ENCODE measurements at regions not wholly inside any gene's neighbourhood (a gene's known extent, or its start where the extent isn't known, plus 50 kb on each side); places are given as distances from the start of the nearest gene placed in this dataset.

DNA sequence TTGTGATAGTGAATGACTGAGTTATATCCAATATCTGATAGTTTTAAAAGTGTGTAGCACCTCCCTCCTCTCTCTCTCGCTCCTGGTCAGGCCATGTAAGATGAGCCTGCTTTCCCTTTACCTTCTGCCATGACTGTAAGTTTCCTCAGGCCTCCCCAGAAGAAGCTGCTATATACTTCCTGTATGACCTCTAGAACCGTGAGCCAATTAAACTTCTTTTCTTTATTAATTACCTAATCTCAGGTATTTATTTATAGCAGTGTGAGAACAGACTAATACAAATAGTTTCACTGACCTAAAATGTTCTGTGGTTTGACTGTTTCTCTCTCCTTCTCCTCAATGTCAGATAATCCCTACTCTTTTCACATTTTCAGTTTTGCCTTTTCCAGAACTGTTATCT, 321.3 kb upstream of the MBL2 start:
- H3K4me1 Mint-ChIP-seq (ENCODE audit: unreplicated experiment): no peaks in the 10 kb centered on the region
- H3K9me3 Mint-ChIP-seq (ENCODE audit: unreplicated experiment): no peaks in the 10 kb centered on the region
- H3K27ac Mint-ChIP-seq (ENCODE audit: unreplicated experiment): no peak overlapping the region
- DNase-seq (ENCODE audit: low spot score): no peak
- H3K4me3 Mint-ChIP-seq (ENCODE audit: unreplicated experiment): no peak overlapping the region
- no peaks in the 10 kb centered on the region for H3K36me3 Mint-ChIP-seq (ENCODE audit: low read depth, unreplicated experiment)
- H3K27me3 Mint-ChIP-seq (ENCODE audit: unreplicated experiment): no peaks in the 10 kb centered on the region
- TF ChIP-seq, protein P1, sequence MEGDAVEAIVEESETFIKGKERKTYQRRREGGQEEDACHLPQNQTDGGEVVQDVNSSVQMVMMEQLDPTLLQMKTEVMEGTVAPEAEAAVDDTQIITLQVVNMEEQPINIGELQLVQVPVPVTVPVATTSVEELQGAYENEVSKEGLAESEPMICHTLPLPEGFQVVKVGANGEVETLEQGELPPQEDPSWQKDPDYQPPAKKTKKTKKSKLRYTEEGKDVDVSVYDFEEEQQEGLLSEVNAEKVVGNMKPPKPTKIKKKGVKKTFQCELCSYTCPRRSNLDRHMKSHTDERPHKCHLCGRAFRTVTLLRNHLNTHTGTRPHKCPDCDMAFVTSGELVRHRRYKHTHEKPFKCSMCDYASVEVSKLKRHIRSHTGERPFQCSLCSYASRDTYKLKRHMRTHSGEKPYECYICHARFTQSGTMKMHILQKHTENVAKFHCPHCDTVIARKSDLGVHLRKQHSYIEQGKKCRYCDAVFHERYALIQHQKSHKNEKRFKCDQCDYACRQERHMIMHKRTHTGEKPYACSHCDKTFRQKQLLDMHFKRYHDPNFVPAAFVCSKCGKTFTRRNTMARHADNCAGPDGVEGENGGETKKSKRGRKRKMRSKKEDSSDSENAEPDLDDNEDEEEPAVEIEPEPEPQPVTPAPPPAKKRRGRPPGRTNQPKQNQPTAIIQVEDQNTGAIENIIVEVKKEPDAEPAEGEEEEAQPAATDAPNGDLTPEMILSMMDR (IDR thresholded peaks at IDR 0.05; ENCODE audit: unreplicated experiment): no peak

GRCh38 chr10:53091574-53091973, 319.0 kb upstream of the MBL2 start:
- Mint-ChIP-seq H3K27me3 (ENCODE audit: unreplicated experiment) (no peaks in the 10 kb centered on the region), H3K36me3 (ENCODE audit: low read depth, unreplicated experiment) (no peaks in the 10 kb centered on the region), H3K4me3 (ENCODE audit: unreplicated experiment) (no peak overlapping the region), H3K27ac (ENCODE audit: unreplicated experiment) (no peak overlapping the region), H3K4me1 (ENCODE audit: unreplicated experiment) (no peaks in the 10 kb centered on the region), H3K9me3 (ENCODE audit: unreplicated experiment) (no peaks in the 10 kb centered on the region)
- DNase-seq (ENCODE audit: low spot score): no peak
- TF ChIP-seq, protein P1 (IDR thresholded peaks at IDR 0.05; ENCODE audit: unreplicated experiment): no peak

DNA sequence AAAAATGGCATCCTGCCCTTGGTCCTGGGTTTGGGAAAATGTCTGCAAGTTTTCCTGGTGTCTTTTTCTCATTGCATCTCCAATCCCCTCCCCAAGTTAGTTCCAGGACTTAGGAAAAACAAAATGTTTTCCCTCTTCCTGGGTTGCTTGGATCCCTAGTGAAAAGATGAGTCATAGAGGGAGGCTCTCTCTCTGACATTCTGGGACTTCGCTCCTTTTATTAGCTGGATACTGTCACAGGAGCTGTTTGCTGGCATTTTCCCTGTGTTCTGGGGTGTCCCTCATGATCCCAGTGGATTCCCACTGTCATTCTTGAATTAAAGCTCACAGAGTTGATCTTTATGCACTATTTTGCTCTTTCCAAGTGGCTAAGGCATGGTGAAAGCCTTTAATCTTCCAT, 316.4 kb upstream of the MBL2 start:
- H3K27ac Mint-ChIP-seq (ENCODE audit: unreplicated experiment): no peak overlapping the region
- H3K4me1 Mint-ChIP-seq (ENCODE audit: unreplicated experiment): no peaks in the 10 kb centered on the region
- no peak overlapping the region for H3K4me3 Mint-ChIP-seq (ENCODE audit: unreplicated experiment)
- H3K36me3 Mint-ChIP-seq (ENCODE audit: low read depth, unreplicated experiment): no peaks in the 10 kb centered on the region
- H3K27me3 Mint-ChIP-seq (ENCODE audit: unreplicated experiment): no peaks in the 10 kb centered on the region
- no peaks in the 10 kb centered on the region for H3K9me3 Mint-ChIP-seq (ENCODE audit: unreplicated experiment)
- TF ChIP-seq, protein P1 (IDR thresholded peaks at IDR 0.05; ENCODE audit: unreplicated experiment): no peak
- DNase-seq (ENCODE audit: low spot score): no peak

GRCh38 chr10:53079283-53079682, 306.7 kb upstream of the MBL2 start:
- H3K4me1 Mint-ChIP-seq (ENCODE audit: unreplicated experiment): no peaks in the 10 kb centered on the region
- H3K27ac Mint-ChIP-seq (ENCODE audit: unreplicated experiment): no peak overlapping the region
- TF ChIP-seq, protein P1 (IDR thresholded peaks at IDR 0.05; ENCODE audit: unreplicated experiment): no peak
- H3K4me3 Mint-ChIP-seq (ENCODE audit: unreplicated experiment): no peak overlapping the region
- DNase-seq (ENCODE audit: low spot score): no peak
- H3K27me3 Mint-ChIP-seq (ENCODE audit: unreplicated experiment): no peaks in the 10 kb centered on the region
- H3K9me3 Mint-ChIP-seq (ENCODE audit: unreplicated experiment): no peaks in the 10 kb centered on the region
- no peaks in the 10 kb centered on the region for H3K36me3 Mint-ChIP-seq (ENCODE audit: low read depth, unreplicated experiment)

GRCh38 chr10:53076948-53077347, 304.4 kb upstream of the MBL2 start:
- H3K36me3 Mint-ChIP-seq (ENCODE audit: low read depth, unreplicated experiment): no peaks in the 10 kb centered on the region
- no peak overlapping the region for H3K27ac Mint-ChIP-seq (ENCODE audit: unreplicated experiment)
- H3K4me3 Mint-ChIP-seq (ENCODE audit: unreplicated experiment): no peak overlapping the region
- no peak for DNase-seq (ENCODE audit: low spot score)
- H3K4me1 Mint-ChIP-seq (ENCODE audit: unreplicated experiment): no peaks in the 10 kb centered on the region
- no peaks in the 10 kb centered on the region for H3K9me3 Mint-ChIP-seq (ENCODE audit: unreplicated experiment)
- TF ChIP-seq, protein P1 (IDR thresholded peaks at IDR 0.05; ENCODE audit: unreplicated experiment): no peak
- no peaks in the 10 kb centered on the region for H3K27me3 Mint-ChIP-seq (ENCODE audit: unreplicated experiment)
